Stimulated activated CD8-positive, alpha-beta memory T cell treated with anti-CD3 and anti-CD28 coated beads, Interleukin-2, amount 100 ng/mL, for 48 hours (primary cell): ENCODE measurements at regions not wholly inside any gene's neighbourhood (a gene's known extent, or its start where the extent isn't known, plus 50 kb on each side); places are given as distances from the start of the nearest gene placed in this dataset.

Experiments used
- DNase-seq, 2 donors: peaks; one replicate each; pipeline ENCODE4 v3.0.0-alpha.2; 2020; ENCODE audit warnings: low read depth in 2 of 2

DNA sequence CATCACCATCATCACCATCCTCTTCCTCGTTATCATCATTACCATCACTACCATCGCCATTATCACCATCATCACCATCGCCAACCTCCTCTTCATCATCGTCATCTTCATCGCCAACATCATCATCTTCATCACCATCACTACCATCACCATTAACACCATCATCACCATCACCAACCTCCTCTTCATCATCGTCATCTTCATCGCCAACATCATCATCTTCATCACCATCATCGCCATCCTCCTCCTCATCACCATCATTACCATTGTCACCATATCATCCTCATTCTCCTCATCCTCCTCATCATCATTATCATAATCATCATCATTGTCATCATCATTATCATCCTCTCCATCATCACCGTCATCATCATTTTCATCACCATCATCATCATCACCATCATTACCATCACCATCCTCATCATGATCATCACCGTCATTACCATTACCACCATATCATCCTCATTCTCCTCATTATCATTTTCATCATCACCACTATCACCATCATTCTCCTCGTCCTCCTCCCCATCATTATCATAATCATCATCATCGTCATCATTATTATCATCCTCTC lies 1498.7 kb downstream of the TBC1D22A start:
- DNase-seq = no peak

DNA sequence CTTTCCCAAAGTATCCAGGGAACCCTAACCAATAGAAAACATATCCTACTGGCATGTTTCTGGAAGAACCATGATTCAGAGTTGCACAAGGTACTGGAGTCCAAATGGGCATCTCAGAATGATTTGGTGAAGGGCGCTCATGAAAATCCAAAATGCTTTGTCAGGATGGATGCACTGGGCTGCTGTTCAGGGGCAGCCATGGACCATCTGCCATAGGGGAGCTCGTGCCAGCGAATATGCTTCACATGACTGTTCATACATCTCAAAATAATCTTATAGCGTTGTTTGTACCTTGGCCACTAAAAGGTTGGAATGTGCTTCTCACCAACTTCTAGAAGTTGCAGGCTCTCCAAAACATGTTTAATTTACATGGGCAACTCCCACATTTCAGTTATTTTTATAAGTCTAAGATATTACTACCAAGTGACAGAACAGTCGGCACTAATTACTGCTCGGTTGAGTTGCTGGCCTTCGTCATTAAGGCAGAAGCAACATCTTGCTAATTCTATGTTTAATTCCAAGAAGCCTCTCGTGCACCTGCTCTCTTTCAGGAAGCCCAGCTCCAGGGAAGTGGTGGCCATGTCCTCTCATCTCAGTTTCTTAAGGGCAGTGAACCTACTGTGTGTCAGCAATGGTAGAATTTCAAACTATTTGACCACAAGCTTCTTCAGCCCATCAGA lies 1497.7 kb downstream of the TBC1D22A start:
- DNase-seq = no peak

GRCh38 chr22:48258811-48259210 lies 1496.4 kb downstream of the TBC1D22A start:
- DNase-seq = no peak

GRCh38 chr22:48258064-48258701 lies 1495.7 kb downstream of the TBC1D22A start:
- no peak for DNase-seq

DNA sequence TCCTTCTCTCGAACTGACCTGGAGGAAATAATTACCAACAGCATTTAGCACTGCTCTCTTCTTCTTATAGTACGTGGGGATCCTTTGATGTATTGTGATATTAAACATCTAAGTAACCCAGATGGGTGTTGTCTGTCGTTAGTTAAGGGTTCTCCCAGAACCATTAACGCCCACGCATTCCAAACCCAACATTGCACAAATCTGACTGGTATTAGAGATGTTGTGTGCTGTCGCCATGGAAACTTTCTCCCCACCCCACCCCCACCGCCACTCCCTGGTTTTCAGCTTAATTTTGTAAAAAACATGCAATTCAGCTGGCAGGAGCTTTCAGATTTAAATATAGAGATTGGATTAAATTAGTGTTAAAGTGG lies 1495.2 kb downstream of the TBC1D22A start:
- DNase-seq = no peak

DNA sequence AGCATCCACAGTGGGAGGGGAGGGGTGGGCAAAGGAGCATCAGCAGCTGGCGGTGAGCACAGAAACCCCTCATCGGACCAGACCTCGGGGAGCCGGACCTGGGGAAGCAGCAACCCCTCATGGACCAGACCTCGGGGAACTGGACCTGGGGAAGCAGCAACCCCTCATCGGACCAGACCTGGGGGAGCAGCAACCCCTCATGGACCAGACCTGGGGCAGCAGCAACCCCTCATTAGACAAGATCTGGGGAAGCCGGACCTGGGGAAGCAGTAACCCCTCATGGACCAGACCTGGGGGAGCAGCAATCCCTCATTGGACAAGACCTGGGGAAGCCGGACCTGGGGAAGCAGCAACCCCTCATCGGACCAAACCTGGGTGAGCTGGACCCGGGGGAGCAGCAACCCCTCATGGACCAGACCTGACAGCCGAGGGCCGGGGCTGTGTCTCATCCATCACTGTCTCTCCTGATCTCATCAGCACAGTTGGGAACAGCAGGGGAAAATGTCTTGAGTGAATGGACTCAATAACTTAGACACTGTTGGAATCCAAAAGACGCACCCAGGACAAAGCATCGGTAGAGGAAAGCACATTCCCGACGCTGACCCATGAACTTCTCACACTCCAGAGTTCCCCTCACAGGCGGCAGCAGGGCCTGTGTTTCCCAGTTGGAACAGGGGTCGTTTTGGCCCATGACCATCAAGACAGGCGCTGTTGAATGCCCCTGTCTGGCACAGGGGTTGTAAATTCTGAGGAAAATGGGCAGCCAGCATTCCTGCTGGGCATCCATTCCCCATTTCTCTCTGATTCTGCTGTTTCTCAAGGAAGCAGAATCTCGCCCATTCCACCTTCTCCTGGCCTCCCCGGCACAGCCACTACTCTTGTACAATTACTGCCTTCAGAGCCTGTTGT lies 1494.6 kb downstream of the TBC1D22A start:
- no peak for DNase-seq

GRCh38 chr22:48256041-48256739 lies 1493.7 kb downstream of the TBC1D22A start:
- DNase-seq = no peak

- no peak for DNase-seq
Measured at GRCh38 chr22:48254311-48254873, 1491.9 kb downstream of the TBC1D22A start.

- DNase-seq = no peak
Measured at GRCh38 chr22:48253573-48253972, 1491.1 kb downstream of the TBC1D22A start.

DNA sequence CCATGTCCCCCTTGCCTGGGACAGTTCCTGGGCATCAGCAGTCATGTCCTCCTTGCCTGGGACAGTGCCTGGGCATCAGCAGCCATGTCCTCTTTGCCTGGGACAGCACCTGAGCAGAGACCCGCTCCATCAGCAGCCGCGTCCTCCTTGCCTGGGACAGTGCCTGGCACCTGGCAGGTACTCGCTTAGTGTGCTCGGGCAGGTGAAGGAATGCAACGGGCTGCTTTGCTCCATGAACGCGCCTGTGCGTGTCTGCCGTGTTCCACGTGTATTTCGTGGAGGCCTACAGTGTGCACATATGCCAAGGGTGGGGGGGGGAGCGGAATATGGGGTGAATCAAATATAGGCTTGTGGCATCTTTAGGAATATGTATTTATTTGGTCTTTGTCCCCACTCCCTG lies 1490.7 kb downstream of the TBC1D22A start:
- no peak for DNase-seq

DNA sequence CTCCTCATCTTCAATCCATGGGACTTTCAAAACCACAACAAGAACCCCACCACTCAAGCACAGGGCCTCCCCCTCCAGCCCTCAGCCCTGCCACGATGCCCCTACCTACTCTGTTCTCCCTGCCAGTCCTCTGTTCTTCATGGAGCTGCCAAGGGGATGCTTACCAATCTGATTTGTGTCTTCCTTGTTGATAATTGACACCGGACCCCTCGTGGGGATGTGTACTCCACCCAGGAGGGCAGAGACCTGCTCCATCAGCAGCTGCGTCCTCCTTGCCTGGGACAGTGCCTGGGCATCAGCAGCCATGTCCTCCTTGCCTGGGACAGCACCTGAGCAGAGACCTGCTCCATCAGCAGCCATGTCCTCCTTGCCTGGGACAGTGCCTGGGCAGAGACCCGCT lies 1489.2 kb downstream of the TBC1D22A start:
- no peak for DNase-seq

GRCh38 chr22:48250937-48251530 lies 1488.6 kb downstream of the TBC1D22A start:
- no peak for DNase-seq

- no peak for DNase-seq
Measured at GRCh38 chr22:48250286-48250895, 1487.9 kb downstream of the TBC1D22A start.

DNA sequence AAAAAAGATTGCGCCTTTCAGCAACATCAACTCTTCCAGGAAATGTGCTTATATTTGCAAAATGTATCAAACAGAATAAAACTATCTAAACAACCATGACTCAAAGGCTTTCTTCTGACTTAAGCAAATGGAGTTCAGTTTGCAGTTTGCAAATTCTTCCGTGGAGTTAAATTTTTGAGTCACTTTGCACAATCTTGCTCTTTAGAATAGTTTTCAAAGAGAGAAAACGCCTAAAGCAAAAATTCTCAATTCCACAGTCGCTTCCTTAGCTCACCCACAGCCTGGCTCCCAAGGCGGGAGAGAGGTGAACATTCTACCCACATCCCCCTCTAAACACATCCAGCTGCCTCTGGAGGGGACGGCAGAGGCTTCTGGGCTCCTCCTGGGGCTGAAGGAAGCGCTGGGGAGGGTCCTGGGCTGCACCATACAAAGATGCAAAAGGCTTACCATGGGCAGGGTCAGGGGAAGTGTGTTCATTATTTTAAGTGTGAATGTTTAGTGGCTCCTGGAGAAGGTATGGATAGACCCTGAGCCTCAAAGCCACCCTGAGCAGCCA lies 1487.3 kb downstream of the TBC1D22A start:
- DNase-seq = no peak

- no peak for DNase-seq
Measured at GRCh38 chr22:48248901-48249455, 1486.5 kb downstream of the TBC1D22A start.

GRCh38 chr22:48247829-48248228 lies 1485.4 kb downstream of the TBC1D22A start:
- DNase-seq = no peak

DNA sequence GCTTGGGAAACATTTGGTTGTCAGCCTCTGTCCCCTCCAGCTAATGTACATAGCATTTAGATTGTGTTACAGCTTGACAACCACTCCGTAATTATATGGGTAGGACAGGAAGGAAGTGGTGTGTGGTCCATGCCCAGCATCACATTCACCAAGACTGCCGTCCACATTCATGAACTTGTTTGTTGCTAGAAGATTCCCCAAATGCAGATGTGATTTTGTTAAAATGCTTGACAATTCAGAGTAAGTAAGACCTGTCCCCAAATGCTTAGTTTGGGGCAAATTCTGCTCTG lies 1482.7 kb downstream of the TBC1D22A start:
- no peak for DNase-seq

- DNase-seq = no peak
Measured at GRCh38 chr22:48244388-48245195, 1482.1 kb downstream of the TBC1D22A start.

GRCh38 chr22:48242461-48242864 lies 1480.0 kb downstream of the TBC1D22A start:
- DNase-seq = no peak
